Tibial artery (tissue), 4 donors: ENCODE measurements at regions not wholly inside any gene's neighbourhood (a gene's known extent, or its start where the extent isn't known, plus 50 kb on each side); places are given as distances from the start of the nearest gene placed in this dataset.

Experiments
- DNase-seq, 2 donors: peaks; one replicate each; pipeline ENCODE4 v3.0.0-alpha.2; 2019
- H3K27ac ChIP-seq, 2 donors: fragments of 200-600 bp; sonication (generic) in 1 of 2; 1 replicate in 1 of 2; 2 replicates in 1 of 2; pipeline ENCODE4 v1.5.1; 2018 to 2019; ENCODE audit warnings: mild to moderate bottlenecking in 1 of 2
- H3K27me3 ChIP-seq, 2 donors: fragments of 200-600 bp; sonication (generic) in 1 of 2; one replicate each; pipeline versions ENCODE4 v1.5.1 to v1.6.0; 2016 to 2019
- H3K36me3 ChIP-seq, 3 donors: fragments of 200-600 bp; sonication (generic) in 2 of 3; one replicate each; pipeline ENCODE4 v1.5.1; 2016 to 2019; ENCODE audit warnings: mild to moderate bottlenecking in 2 of 3
- H3K4me1 ChIP-seq, 4 donors: fragments of 200-600 bp; sonication (generic) in 2 of 4; 1 replicate in 3 of 4; 2 replicates in 1 of 4; pipeline ENCODE4 v1.5.1; 2016 to 2019
- H3K4me3 ChIP-seq, 2 donors: fragments of 200-600 bp; sonication (generic) in 1 of 2; 1 replicate in 1 of 2; 2 replicates in 1 of 2; pipeline ENCODE4 v1.5.1; 2018 to 2019; ENCODE audit warnings: mild to moderate bottlenecking in 2 of 2
- H3K9me3 ChIP-seq, 3 donors: fragments of 200-600 bp; sonication (generic) in 1 of 3; one replicate each; pipeline ENCODE4 v1.5.1; 2016 to 2019
- intact Hi-C: fragments of 100-400 bp; cut with DNase I; formaldehyde crosslinking; loops from one replicate; pipeline ENCODE4 v1.15.0; 2023; ENCODE audit warnings: low total_unique reads
- TF ChIP-seq, protein P1 (sequence below), 2 experiments: fragments of 200-600 bp in 1 of 2; fragments of 450-650 bp in 1 of 2; IDR thresholded peaks; one replicate each; pipeline ENCODE4 v1.5.1; 2017 to 2019; ENCODE audit warnings: antibody characterized with exemption in 2 of 2, mild to moderate bottlenecking in 1 of 2, moderate library complexity in 1 of 2

GRCh38 chr10:128551475-128551874 lies 425.3 kb upstream of the MKI67 start:
- Histone ChIP-seq H3K27me3 (no peaks in the 10 kb centered on the region), H3K36me3 (no peaks in the 10 kb centered on the region), H3K27ac (no peak overlapping the region), H3K4me3 (no peak overlapping the region), H3K9me3 (no peaks in the 10 kb centered on the region), H3K4me1 (no peaks in the 10 kb centered on the region)
- TF ChIP-seq, protein P1, sequence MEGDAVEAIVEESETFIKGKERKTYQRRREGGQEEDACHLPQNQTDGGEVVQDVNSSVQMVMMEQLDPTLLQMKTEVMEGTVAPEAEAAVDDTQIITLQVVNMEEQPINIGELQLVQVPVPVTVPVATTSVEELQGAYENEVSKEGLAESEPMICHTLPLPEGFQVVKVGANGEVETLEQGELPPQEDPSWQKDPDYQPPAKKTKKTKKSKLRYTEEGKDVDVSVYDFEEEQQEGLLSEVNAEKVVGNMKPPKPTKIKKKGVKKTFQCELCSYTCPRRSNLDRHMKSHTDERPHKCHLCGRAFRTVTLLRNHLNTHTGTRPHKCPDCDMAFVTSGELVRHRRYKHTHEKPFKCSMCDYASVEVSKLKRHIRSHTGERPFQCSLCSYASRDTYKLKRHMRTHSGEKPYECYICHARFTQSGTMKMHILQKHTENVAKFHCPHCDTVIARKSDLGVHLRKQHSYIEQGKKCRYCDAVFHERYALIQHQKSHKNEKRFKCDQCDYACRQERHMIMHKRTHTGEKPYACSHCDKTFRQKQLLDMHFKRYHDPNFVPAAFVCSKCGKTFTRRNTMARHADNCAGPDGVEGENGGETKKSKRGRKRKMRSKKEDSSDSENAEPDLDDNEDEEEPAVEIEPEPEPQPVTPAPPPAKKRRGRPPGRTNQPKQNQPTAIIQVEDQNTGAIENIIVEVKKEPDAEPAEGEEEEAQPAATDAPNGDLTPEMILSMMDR (IDR thresholded peaks at IDR 0.05) = no peak
- intact Hi-C loops = no loop called here
- no peak for DNase-seq

- H3K27ac ChIP-seq = no peak overlapping the region
- no peak overlapping the region for H3K4me3 ChIP-seq
- intact Hi-C loops = no loop called here
- no peaks in the 10 kb centered on the region for H3K36me3 ChIP-seq
- no peaks in the 10 kb centered on the region for H3K9me3 ChIP-seq
- no peak for DNase-seq
- TF ChIP-seq, protein P1 (IDR thresholded peaks at IDR 0.05) = no peak
- H3K27me3 ChIP-seq = no peaks in the 10 kb centered on the region
- no peaks in the 10 kb centered on the region for H3K4me1 ChIP-seq
Observed at GRCh38 chr10:128553755-128554154, 427.5 kb upstream of the MKI67 start.

GRCh38 chr10:128556182-128557110 lies 430.2 kb upstream of the MKI67 start:
- Histone ChIP-seq H3K4me3 (no peak overlapping the region), H3K36me3 (no peaks in the 10 kb centered on the region), H3K27ac (no peak overlapping the region), H3K4me1 (no peaks in the 10 kb centered on the region), H3K27me3 (no peaks in the 10 kb centered on the region), H3K9me3 (no peaks in the 10 kb centered on the region)
- DNase-seq = no peak
- TF ChIP-seq, protein P1 (IDR thresholded peaks at IDR 0.05) = no peak
- intact Hi-C loops = no loop called here

DNA sequence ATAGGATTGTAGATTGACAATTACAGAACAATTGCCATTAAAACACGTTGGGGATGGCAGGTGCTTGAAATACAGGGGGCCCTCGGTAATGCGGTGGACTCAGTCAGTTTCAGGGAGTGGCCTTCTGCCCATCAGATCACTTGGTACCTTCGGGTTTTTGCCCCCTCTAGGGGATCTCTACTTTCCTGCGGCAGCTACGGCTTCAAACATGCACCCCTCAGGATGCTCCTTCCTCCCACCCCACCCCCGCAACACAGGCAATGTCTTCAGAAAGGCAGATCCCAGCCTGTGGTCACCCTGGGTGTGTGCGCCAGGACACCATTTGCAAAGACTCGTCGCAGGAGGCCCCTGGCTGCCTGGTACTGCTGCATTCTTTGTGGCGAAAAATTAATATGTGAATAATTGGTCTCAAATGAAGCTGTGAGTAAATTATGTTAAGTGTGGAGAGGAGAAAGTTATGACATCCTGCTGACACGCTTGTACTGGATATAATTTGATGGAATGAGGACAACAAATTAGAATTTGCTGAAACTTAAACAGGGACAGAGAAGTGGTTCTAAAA lies 431.0 kb upstream of the MKI67 start:
- TF ChIP-seq, protein P1 (IDR thresholded peaks at IDR 0.05) = no peak
- Histone ChIP-seq H3K36me3 (no peaks in the 10 kb centered on the region), H3K27ac (no peak overlapping the region), H3K4me3 (no peak overlapping the region), H3K9me3 (peaks cover 0 to 2% (median 0%) of the 10 kb centered on the region in 3 donors), H3K4me1 (no peaks in the 10 kb centered on the region), H3K27me3 (no peaks in the 10 kb centered on the region)
- intact Hi-C loops = no loop called here
- no peak for DNase-seq

GRCh38 chr10:128560406-128560805 lies 434.2 kb upstream of the MKI67 start:
- Histone ChIP-seq H3K4me3 (no peak overlapping the region), H3K9me3 (peaks cover 0 to 7% (median 0%) of the 10 kb centered on the region in 3 donors), H3K27me3 (no peaks in the 10 kb centered on the region), H3K36me3 (no peaks in the 10 kb centered on the region), H3K4me1 (no peaks in the 10 kb centered on the region), H3K27ac (no peak overlapping the region)
- intact Hi-C loops = no loop called here
- TF ChIP-seq, protein P1 (IDR thresholded peaks at IDR 0.05) = no peak
- no peak for DNase-seq
